NCI-H226 (cell line): ENCODE measurements at regions not wholly inside any gene's neighbourhood (a gene's known extent, or its start where the extent isn't known, plus 50 kb on each side); places are given as distances from the start of the nearest gene placed in this dataset.
A peak's percentile ranks its signal among the peaks of the same experiment; 100 is the strongest.
"Not testable (repeated sequence)": the region's sequence is repeated elsewhere in the genome, so short reads cannot be mapped to it uniquely, and the experiment has no call there.

Source experiments
- DNase-seq: peaks from one replicate; pipeline ENCODE4 v3.0.0-alpha.2; 2015

DNA sequence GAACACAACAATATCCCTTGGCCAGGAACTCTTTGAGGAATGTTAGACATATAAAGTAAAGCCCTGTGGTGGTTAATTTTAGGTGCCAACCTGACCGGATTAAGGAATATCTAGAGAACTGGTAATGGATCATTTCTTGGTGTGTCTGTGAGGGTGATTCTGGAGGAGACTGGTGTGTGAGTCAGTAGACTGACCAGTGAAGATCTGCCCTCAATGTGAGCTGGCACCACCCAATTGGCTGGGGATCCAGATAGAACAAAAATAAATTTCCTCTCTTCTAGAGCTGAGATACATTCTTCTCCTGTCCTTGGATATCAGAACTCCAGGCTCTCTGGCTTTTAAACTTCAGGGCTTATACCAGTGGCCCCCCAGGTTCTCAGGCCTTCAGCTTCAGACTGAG lies 56.2 kb upstream of the TNPO1 start:
- peak; percentile 41 for DNase-seq

- no peak for DNase-seq
These were observed 63.6 kb upstream of the TNPO1 start for GRCh38 chr5:72752909-72753308.

DNA sequence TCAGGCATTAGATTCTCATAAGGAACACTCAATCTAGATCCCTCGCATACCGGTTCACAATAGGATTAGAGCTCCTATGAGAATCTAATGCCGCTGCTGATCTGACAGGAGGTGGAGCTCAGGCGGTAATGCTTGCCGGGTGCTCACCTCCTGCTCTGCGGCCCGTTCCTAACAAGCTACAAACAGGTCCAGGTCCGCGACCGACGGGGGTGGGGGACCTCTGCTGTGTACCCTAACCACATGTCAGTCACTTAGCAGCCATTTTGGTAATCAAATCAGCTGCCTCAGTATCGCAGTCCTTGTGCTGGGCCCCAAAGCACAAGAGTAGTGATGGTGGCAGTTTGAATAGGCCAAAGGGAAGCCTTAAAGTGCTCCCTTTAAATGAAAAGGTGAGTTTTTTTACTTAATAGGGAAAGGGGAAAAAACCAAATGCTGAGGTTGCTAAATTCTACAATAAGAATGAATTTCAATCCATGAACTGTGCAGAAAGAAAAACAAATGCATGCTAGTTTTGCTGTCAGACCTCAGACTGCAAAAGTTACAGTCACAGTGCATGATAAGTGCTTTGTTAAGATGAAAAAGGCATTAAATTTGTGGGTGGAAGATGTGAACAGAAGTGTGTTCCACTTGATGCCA lies 67.0 kb upstream of the TNPO1 start:
- no peak for DNase-seq

DNA sequence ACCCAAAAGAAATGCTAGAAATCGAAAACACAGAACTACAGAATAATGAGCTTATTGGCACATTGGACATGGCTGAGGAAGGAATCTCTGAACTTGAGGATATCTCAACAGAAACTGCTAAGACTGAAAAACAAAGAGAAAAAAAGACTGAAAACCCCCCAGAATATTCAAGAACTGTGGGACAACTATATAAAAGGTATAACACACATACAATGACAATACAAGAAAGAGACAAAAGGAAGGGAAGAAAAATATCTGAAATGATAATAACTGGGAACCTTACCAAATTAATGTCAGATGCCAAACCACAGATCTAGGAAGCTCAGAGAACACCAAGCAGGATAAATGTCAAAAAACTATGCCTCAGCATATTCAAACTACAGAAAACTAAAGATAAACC lies 68.6 kb upstream of the TNPO1 start:
- DNase-seq = peak; percentile 39

GRCh38 chr5:72746736-72747135 lies 69.7 kb upstream of the TNPO1 start:
- peak; percentile 33 for DNase-seq

- no peak for DNase-seq
These were observed 72.3 kb upstream of the TNPO1 start for GRCh38 chr5:72744136-72744535.

DNA sequence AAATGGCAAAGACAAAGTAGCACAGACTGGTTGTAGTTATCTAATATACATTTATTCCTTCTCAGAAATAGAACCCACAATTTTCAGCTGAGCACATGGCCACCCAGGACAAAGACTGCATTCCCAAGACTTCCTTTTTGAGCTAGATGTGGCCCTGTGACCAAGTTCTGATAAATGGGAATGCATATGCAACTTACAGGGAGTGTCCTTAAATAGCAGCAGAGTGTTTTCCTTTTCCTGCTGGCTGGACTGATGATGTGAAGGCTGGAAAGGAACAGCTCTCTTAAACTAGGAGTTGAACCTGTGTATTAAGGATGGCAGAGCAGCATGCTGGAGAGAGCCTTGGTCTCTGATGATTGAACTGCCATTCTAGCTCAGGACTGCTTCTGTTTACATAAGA lies 74.7 kb upstream of the TNPO1 start:
- DNase-seq = no peak

DNA sequence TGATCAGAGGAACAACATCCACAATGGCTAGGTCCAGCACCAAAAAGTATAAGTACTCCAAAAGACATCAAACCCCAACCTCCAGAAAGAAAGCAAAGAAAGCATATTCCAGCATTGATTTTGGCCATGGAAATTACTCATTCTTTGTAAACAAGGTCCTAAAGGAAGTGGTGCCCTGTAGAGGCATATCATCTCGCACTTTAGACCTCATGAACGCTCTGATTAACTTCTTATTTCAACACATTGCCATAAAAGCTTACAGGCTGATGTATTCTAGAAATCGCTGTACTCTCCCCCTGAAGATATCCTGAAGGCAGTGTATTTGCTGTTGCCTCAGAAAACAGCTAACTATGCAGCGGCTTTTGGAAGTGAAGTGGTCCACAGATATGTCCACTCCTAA lies 82.7 kb upstream of the TNPO1 start:
- no peak for DNase-seq

GRCh38 chr5:72723581-72723980 lies 92.9 kb upstream of the TNPO1 start:
- no peak for DNase-seq

DNA sequence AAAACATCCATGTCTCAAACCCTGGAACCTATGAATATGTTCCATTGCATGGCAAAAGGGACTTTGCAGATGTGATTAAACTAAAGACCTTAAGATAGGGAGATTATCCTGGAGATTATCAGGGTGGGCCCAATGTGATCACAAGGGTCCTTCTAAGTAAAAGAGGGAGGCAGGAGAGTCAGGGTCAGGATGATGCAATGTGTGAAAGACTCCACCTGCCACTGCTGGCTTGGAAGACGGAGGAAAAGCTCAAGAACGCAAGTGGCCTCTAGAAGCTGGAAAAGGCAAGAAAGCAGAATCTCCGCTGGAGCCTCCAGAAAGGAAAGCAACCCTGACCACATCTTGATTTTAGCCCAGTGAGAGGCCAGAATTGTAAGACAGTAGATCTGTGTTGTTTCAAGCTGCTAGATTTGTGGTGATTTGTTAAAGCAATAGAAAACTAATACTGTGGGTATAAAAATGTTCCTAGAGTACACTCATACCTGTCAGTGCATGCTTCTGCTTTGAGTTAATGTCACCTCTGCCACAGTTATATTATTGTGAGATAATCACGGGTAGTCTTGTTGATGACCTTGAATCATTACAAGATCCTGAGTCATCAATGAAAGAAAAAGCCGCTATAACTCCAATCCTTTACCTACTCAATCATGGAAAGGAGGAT lies 93.5 kb upstream of the TNPO1 start:
- no peak for DNase-seq

DNA sequence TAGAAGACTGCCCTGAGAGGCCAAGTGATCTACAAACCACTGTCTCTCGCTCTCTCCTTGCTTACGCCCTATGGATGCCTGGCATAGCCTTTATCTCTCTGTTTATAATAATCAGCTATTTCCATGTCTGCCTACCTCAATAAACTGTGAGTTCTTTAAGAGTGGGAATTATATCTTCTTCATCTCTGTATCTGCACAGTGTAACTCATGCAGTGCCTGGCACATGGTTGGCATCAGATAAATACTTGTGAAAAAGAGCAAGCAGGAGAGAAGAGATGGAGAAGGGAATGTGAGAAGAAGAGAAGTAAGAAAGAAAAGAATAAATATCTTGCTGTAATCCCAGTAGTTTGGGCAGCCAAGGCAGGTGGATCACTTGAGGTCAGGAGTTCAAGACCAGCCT lies 94.6 kb upstream of the TNPO1 start:
- no peak for DNase-seq

DNA sequence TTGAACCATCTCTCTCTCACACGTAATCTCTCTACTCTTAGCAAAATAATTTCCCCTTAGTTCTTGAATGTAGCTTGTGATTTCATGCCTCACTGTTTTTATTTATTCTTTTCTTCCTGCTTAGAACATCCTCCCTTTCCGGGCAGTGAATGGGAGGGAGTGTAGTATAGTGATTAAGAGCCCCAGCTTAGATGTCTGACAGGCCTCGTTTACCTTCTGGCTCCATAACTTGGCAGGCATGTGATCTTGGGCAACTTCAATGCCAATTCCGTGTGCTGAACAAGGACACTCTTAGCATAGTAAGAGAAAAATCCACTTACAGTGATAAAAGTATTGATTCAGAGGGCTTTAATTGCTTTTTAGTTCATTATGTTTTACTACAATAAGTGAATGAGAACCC lies 96.3 kb upstream of the TNPO1 start:
- DNase-seq = no peak

GRCh38 chr5:72711351-72711750 lies 105.1 kb upstream of the TNPO1 start:
- no peak for DNase-seq

DNA sequence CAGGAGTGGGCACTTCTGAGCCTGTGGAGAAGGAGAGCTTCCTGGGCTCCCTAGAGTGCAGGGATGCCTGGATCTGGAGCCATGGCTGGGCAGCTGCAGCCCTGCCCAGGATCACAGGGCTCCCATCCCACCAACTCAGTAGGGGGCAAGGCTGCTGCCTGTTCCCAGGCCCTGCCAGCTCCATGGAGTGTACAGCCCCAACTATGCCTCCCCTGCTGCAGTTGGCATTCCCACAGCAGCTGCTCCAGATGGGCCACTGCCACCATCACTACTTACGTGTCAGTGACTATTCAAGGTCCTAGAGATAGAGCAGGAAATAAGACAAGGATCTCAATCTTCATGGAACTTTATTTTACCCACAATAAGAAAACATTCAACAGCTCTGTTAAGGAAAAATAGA lies 107.1 kb upstream of the TNPO1 start:
- DNase-seq = no peak

DNA sequence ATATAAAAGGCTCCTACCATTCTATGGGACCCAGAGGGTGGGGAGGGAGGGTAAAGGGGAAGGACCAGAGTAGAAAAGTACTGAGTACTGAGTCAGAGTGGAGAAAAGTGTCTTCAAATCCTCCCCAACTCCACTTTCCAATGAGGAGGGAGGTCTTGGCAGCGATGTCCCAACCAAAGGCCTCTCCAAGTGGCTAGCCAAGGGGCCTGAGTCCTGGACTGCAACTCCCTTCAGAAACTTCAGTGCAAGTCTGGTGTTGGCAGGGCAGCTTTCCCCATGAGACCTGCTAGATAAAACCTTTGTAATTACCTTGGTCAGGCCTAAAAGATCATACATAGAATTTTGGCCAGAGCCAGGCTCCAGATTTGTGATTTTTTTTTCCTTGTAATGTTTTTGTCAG lies 111.3 kb upstream of the TNPO1 start:
- DNase-seq = no peak

DNA sequence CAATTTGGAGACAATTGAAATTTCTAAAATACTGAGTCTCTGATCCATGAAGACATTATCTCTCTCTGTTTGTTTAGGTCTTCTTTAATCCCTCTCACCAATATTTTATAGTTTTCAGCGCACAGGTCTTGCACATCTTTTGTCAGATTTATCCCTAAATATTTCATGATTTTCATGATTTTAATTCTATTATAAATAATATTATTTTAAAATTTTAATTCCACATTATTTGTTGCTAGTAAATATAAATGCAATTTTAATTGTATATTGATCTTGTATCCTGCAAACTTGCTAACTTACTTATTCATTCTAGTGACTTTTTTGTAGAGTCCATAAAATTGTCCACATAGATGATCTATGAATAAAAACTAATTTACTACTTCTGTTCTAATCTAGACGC lies 112.6 kb upstream of the TNPO1 start:
- DNase-seq = no peak

DNA sequence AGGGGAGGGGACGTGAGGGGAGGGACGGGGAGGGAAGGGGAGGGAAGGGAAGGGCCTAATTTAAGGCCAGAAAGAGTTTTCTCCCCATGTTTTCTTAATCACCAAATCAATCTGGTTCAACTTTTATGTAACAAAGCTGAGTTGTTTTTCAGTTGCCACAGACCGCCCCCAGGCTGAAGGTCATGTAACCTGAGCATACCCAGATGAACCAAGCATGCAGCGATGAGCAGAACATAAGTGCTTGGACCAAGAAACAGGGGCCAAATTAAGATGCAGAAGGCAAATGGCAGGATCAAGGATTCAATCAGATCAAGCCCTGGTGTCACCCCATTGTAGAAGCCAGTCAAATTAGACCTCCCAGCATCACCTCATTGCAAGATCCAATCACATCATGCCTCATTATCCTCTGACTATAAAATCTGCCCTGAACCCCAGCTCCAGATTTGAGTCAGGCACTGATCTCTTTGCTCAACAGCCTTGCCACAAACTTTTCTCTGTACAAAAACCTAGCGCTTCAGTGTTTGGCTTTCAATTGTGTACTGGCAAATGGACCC lies 113.5 kb upstream of the TNPO1 start:
- no peak for DNase-seq

GRCh38 chr5:72702105-72702504 lies 114.4 kb upstream of the TNPO1 start:
- not testable (repeated sequence) for DNase-seq

- DNase-seq = no peak
These were observed 118.0 kb upstream of the TNPO1 start for GRCh38 chr5:72698481-72698880.

DNA sequence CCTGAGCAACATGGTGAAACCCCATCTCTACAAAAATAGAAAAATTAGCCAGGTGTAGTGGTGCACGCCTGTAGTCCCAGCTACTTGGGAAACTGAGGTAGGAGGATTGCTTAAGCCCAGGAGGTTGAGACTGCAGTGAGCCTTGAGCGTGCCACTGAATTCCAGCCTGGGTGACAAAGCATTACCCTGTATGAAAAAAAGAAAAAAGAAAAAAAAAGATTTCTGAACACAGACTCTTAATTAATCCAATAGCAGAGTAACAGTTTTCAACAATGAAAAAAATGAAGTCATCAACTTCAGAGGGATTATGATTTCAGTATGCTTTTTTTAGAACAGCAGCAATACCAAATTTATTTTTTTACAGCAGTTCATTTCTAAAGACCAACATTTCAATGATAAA lies 118.8 kb upstream of the TNPO1 start:
- DNase-seq = no peak

DNA sequence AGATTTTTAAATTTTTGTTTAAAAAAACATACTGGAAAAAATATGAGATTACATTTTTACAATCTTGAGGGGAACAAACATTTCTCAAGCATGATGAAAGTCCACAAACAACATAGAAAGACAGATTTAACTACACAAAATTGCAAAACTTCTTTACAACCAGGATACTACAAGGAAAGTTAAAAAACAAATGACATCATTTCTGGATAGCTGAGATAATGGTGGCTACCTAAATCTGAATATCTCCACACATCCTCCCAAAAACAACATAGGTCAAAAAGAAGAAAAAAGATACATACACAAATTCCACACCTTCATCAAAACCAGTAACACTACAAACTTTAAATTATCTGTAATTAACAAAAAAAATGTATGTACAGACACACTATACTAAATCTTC lies 120.8 kb upstream of the TNPO1 start:
- DNase-seq = no peak

- DNase-seq = no peak
These were observed 121.6 kb upstream of the TNPO1 start for GRCh38 chr5:72694856-72695255.

DNA sequence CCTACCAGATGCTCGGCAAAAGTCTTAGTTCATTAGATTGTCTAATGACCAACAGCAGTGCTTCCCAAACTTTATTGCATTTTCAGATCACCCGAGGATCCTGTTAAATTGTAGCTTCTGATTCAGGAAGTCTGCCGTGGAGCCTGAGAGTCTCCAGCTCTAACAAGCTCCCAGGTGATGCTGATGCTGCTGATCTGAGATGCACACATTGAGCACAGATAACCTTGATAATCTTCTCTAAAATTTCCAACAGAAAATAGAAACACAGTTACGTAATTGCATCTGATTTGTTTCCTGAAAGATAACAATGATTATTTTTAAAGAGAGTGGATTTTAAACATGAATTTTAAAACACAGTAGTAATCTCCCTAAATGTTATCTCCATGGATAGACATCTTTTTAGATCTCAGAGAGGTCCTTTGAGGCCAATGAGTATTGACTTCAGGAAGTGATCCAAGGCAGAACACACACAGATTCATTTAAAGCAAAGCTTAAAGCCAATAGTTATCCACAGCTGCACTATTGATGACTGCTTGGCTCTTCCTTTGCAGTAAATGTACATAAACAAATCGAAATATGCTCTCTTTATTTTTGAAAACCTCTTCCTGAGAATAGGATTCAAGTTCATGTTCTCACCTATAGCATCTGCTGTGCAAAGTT lies 122.8 kb upstream of the TNPO1 start:
- no peak for DNase-seq
